ENCODE measurements at regions not wholly inside any gene's neighbourhood (a gene's known extent, or its start where the extent isn't known, plus 50 kb on each side); places are given as distances from the start of the nearest gene placed in this dataset.

DNA sequence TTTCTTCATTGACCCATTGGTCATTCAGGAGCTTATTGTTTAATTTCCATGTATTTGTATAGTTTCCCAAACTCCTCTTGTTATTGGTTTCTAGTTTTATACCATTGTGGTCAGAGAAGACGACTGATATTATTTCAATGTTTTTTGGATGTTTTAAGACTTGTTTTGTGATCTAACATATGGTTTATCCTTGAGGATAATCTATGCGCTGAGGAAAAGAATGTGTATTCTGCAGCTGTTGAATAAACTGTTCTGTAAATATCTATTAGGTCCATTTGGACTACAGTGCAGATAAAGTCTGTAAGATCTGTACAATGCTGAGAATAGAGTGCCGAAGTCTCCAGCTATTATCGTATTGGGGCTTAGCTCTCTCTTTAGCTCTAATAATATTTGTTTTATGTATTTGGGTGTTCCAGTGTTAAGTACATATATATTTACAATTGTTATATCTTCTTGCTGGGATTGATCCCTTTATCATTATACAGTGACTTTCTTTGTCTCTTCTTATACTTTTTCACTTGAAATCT, 223.3 kb upstream of the ZNF217 start:
- no peaks in the 10 kb centered on the region for H4K20me1 ChIP-seq (ENCODE audit: low read depth, low read length)
- H3K36me3 ChIP-seq (ENCODE audit: low read length): no peaks in the 10 kb centered on the region
- H2AFZ ChIP-seq (ENCODE audit: low read depth, low read length, severe bottlenecking): no peak overlapping the region
- H3K9ac ChIP-seq (ENCODE audit: low read length): no peak overlapping the region
- H3K79me2 ChIP-seq (ENCODE audit: insufficient read depth, low read length): no peaks in the 10 kb centered on the region
- no peak overlapping the region for H3K4me2 ChIP-seq (ENCODE audit: low read depth, low read length, poor library complexity, severe bottlenecking)
- no peak for TF ChIP-seq EZH2phosphoT487 (conservative IDR thresholded peaks at IDR 0.05; ENCODE audit: low read length)
- no peaks in the 10 kb centered on the region for H3K27me3 ChIP-seq (ENCODE audit: low read length)
- H3K27ac ChIP-seq (ENCODE audit: low read depth, low read length): no peak overlapping the region
- H3K9me3 ChIP-seq (ENCODE audit: insufficient read depth, low read length): no peaks in the 10 kb centered on the region
- no peaks in the 10 kb centered on the region for H3F3A ChIP-seq (ENCODE audit: insufficient read depth)
- no peak overlapping the region for H3K4me3 ChIP-seq (ENCODE audit: insufficient read depth, low read length, poor library complexity, severe bottlenecking)
- no peaks in the 10 kb centered on the region for H3K9me2 ChIP-seq (replicated peaks; ENCODE audit: insufficient read depth, low read length)

DNA sequence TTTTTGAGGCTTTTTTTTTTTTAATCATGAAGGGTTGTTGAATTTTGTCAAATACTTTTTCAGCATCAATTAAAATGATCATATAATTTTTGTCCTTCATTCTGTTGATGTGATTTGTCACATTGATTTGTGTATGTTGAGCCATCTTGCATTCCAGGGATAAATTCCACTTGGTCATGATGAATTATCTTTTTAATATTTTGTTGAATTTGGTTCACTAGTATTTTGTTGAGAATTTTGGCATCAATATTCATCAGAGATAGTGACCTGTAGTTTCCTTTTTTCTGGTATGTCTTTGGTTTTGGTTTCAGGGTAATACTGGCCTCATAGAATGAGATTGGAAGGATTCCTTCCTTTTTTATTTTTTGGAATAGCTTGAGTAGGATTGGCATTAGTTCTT, 221.9 kb upstream of the ZNF217 start:
- H3K9me3 ChIP-seq (ENCODE audit: insufficient read depth, low read length): no peaks in the 10 kb centered on the region

DNA sequence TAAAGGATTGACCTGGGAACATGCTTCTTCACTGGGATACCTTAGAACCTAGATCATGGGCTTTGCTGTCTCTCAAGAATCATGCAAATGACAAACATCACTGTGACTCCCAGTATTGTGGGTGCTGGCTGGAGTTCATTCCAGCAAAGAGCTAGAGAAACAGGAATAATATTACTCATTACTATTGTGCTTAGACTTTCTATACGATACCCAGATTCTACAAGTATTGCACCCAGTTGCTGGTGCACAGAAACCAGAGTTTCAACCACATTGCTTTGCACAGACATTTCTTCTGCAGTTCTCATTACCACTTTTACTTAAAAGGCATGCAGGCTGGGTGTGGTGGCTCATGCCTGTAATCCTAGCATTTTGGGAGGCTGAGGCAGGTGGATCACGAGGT, 220.4 kb upstream of the ZNF217 start:
- no peaks in the 10 kb centered on the region for H4K20me1 ChIP-seq (ENCODE audit: low read depth, low read length)
- TF ChIP-seq EZH2phosphoT487 (conservative IDR thresholded peaks at IDR 0.05; ENCODE audit: low read length): no peak
- TF ChIP-seq, protein P1, sequence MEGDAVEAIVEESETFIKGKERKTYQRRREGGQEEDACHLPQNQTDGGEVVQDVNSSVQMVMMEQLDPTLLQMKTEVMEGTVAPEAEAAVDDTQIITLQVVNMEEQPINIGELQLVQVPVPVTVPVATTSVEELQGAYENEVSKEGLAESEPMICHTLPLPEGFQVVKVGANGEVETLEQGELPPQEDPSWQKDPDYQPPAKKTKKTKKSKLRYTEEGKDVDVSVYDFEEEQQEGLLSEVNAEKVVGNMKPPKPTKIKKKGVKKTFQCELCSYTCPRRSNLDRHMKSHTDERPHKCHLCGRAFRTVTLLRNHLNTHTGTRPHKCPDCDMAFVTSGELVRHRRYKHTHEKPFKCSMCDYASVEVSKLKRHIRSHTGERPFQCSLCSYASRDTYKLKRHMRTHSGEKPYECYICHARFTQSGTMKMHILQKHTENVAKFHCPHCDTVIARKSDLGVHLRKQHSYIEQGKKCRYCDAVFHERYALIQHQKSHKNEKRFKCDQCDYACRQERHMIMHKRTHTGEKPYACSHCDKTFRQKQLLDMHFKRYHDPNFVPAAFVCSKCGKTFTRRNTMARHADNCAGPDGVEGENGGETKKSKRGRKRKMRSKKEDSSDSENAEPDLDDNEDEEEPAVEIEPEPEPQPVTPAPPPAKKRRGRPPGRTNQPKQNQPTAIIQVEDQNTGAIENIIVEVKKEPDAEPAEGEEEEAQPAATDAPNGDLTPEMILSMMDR (IDR thresholded peaks at IDR 0.05; ENCODE audit: insufficient read depth, low read length, poor library complexity, severe bottlenecking): no peak
- no peak overlapping the region for H3K27ac ChIP-seq (ENCODE audit: low read depth, low read length)
- H3K36me3 ChIP-seq (ENCODE audit: low read length): no peaks in the 10 kb centered on the region
- H3K9me3 ChIP-seq (ENCODE audit: insufficient read depth, low read length): no peaks in the 10 kb centered on the region
- no peaks in the 10 kb centered on the region for H3K27me3 ChIP-seq (ENCODE audit: low read length)
- H3K9ac ChIP-seq (ENCODE audit: low read length): no peak overlapping the region
- H3K9me2 ChIP-seq (replicated peaks; ENCODE audit: insufficient read depth, low read length): no peaks in the 10 kb centered on the region
- no peaks in the 10 kb centered on the region for H3F3A ChIP-seq (ENCODE audit: insufficient read depth)
- no peak overlapping the region for H3K4me2 ChIP-seq (ENCODE audit: low read depth, low read length, poor library complexity, severe bottlenecking)
- H3K4me3 ChIP-seq (ENCODE audit: insufficient read depth, low read length, poor library complexity, severe bottlenecking): no peak overlapping the region
- H3K79me2 ChIP-seq (ENCODE audit: insufficient read depth, low read length): no peaks in the 10 kb centered on the region
- no peak overlapping the region for H2AFZ ChIP-seq (ENCODE audit: low read depth, low read length, severe bottlenecking)

More for the DNA sequence above, 221.9 kb upstream of the ZNF217 start:
- TF ChIP-seq EZH2phosphoT487 (conservative IDR thresholded peaks at IDR 0.05; ENCODE audit: low read length): no peak
- TF ChIP-seq, protein P1 (IDR thresholded peaks at IDR 0.05; ENCODE audit: insufficient read depth, low read length, poor library complexity, severe bottlenecking): no peak
- no peak overlapping the region for H3K9ac ChIP-seq (ENCODE audit: low read length)
- H2AFZ ChIP-seq (ENCODE audit: low read depth, low read length, severe bottlenecking): no peak overlapping the region
- H3K79me2 ChIP-seq (ENCODE audit: insufficient read depth, low read length): no peaks in the 10 kb centered on the region
- no peaks in the 10 kb centered on the region for H3K36me3 ChIP-seq (ENCODE audit: low read length)
- H3F3A ChIP-seq (ENCODE audit: insufficient read depth): no peaks in the 10 kb centered on the region
- H3K27ac ChIP-seq (ENCODE audit: low read depth, low read length): no peak overlapping the region
- no peaks in the 10 kb centered on the region for H4K20me1 ChIP-seq (ENCODE audit: low read depth, low read length)
- no peaks in the 10 kb centered on the region for H3K9me2 ChIP-seq (replicated peaks; ENCODE audit: insufficient read depth, low read length)
- no peak overlapping the region for H3K4me2 ChIP-seq (ENCODE audit: low read depth, low read length, poor library complexity, severe bottlenecking)
- H3K4me3 ChIP-seq (ENCODE audit: insufficient read depth, low read length, poor library complexity, severe bottlenecking): no peak overlapping the region
- H3K27me3 ChIP-seq (ENCODE audit: low read length): no peaks in the 10 kb centered on the region

DNA sequence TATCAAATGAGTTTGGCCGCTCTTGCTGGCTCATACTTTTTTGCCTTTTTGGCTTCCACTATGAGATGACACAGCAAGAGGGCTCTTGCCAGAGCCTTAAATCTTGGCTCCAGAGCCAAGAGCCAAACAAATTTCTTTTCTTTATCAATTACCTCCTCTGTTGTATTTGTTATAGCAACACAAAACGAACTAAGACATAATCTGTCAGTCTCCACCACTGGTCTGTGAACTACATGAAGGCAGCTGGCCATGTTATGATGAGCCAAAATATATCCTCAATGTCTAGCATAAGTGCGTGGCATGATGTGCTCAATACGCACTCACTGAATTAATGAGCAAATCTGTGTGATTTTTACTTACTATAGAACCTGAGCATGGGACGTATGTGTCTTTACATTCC, 220.0 kb upstream of the ZNF217 start:
- H2AFZ ChIP-seq (ENCODE audit: low read depth, low read length, severe bottlenecking): no peak overlapping the region
- H3K79me2 ChIP-seq (ENCODE audit: insufficient read depth, low read length): no peaks in the 10 kb centered on the region
- no peak for TF ChIP-seq EZH2phosphoT487 (conservative IDR thresholded peaks at IDR 0.05; ENCODE audit: low read length)
- TF ChIP-seq, protein P1 (IDR thresholded peaks at IDR 0.05; ENCODE audit: insufficient read depth, low read length, poor library complexity, severe bottlenecking): no peak
- H3K9ac ChIP-seq (ENCODE audit: low read length): no peak overlapping the region
- no peaks in the 10 kb centered on the region for H3K27me3 ChIP-seq (ENCODE audit: low read length)
- no peaks in the 10 kb centered on the region for H3K36me3 ChIP-seq (ENCODE audit: low read length)
- H3K9me3 ChIP-seq (ENCODE audit: insufficient read depth, low read length): no peaks in the 10 kb centered on the region
- no peaks in the 10 kb centered on the region for H3F3A ChIP-seq (ENCODE audit: insufficient read depth)
- H3K9me2 ChIP-seq (replicated peaks; ENCODE audit: insufficient read depth, low read length): no peaks in the 10 kb centered on the region
- no peak overlapping the region for H3K27ac ChIP-seq (ENCODE audit: low read depth, low read length)
- H3K4me2 ChIP-seq (ENCODE audit: low read depth, low read length, poor library complexity, severe bottlenecking): no peak overlapping the region
- H4K20me1 ChIP-seq (ENCODE audit: low read depth, low read length): no peaks in the 10 kb centered on the region
- H3K4me3 ChIP-seq (ENCODE audit: insufficient read depth, low read length, poor library complexity, severe bottlenecking): no peak overlapping the region

All from SU-DHL-6 (cell line).